ENCODE measurements at regions not wholly inside any gene's neighbourhood (a gene's known extent, or its start where the extent isn't known, plus 50 kb on each side); places are given as distances from the start of the nearest gene placed in this dataset.
"Not testable (repeated sequence)": the region's sequence is repeated elsewhere in the genome, so short reads cannot be mapped to it uniquely, and the experiment has no call there.

- no peak for DNase-seq (ENCODE audit: low read depth)
These were observed 220.2 kb upstream of the MYO3A start for GRCh38 chr10:25713894-25714240.

GRCh38 chr10:25724241-25724640 lies 209.8 kb upstream of the MYO3A start:
- DNase-seq (ENCODE audit: low read depth), result no peak

- peak; percentile 15 for DNase-seq (ENCODE audit: low read depth)
These were observed 207.9 kb upstream of the MYO3A start for GRCh38 chr10:25725917-25726716.

- no peak for DNase-seq (ENCODE audit: low read depth)
These were observed 195.3 kb upstream of the MYO3A start for GRCh38 chr10:25738776-25739175.

- DNase-seq (ENCODE audit: low read depth), result no peak
These were observed 190.2 kb upstream of the MYO3A start for GRCh38 chr10:25743832-25744231.

- DNase-seq (ENCODE audit: low read depth), result no peak
These were observed 189.5 kb upstream of the MYO3A start for GRCh38 chr10:25744574-25744973.

- DNase-seq (ENCODE audit: low read depth), result no peak
These were observed 188.1 kb upstream of the MYO3A start for GRCh38 chr10:25745976-25746375.

GRCh38 chr10:25747084-25747483 lies 186.9 kb upstream of the MYO3A start:
- DNase-seq (ENCODE audit: low read depth), result no peak

- no peak for DNase-seq (ENCODE audit: low read depth)
These were observed 185.5 kb upstream of the MYO3A start for GRCh38 chr10:25748509-25748908.

- DNase-seq (ENCODE audit: low read depth), result no peak
These were observed 180.3 kb upstream of the MYO3A start for GRCh38 chr10:25753776-25754175.

GRCh38 chr10:25755874-25756273 lies 178.2 kb upstream of the MYO3A start:
- not testable (repeated sequence) for DNase-seq (ENCODE audit: low read depth)

GRCh38 chr10:25756784-25757183 lies 177.2 kb upstream of the MYO3A start:
- no peak for DNase-seq (ENCODE audit: low read depth)

- DNase-seq (ENCODE audit: low read depth), result no peak
These were observed 176.0 kb upstream of the MYO3A start for GRCh38 chr10:25758041-25758457.

GRCh38 chr10:25758511-25758910 lies 175.5 kb upstream of the MYO3A start:
- no peak for DNase-seq (ENCODE audit: low read depth)

GRCh38 chr10:25761937-25762336 lies 172.1 kb upstream of the MYO3A start:
- DNase-seq (ENCODE audit: low read depth), result no peak

- no peak for DNase-seq (ENCODE audit: low read depth)
These were observed 167.8 kb upstream of the MYO3A start for GRCh38 chr10:25766213-25766612.

- no peak for DNase-seq (ENCODE audit: low read depth)
These were observed 167.3 kb upstream of the MYO3A start for GRCh38 chr10:25766687-25767221.

- DNase-seq (ENCODE audit: low read depth), result no peak
These were observed 165.9 kb upstream of the MYO3A start for GRCh38 chr10:25768167-25768566.

- no peak for DNase-seq (ENCODE audit: low read depth)
These were observed 155.4 kb upstream of the MYO3A start for GRCh38 chr10:25778646-25779045.

- no peak for DNase-seq (ENCODE audit: low read depth)
These were observed 147.9 kb upstream of the MYO3A start for GRCh38 chr10:25786161-25786560.

- DNase-seq (ENCODE audit: low read depth), result no peak
These were observed 147.1 kb upstream of the MYO3A start for GRCh38 chr10:25786899-25787298.

- DNase-seq (ENCODE audit: low read depth), result no peak
These were observed 136.1 kb upstream of the MYO3A start for GRCh38 chr10:25797888-25798429.

- DNase-seq (ENCODE audit: low read depth), result no peak
These were observed 129.5 kb upstream of the MYO3A start for GRCh38 chr10:25804505-25804904.

GRCh38 chr10:25805986-25806385 lies 128.0 kb upstream of the MYO3A start:
- DNase-seq (ENCODE audit: low read depth), result no peak
